ENCODE measurements at regions not wholly inside any gene's neighbourhood (a gene's known extent, or its start where the extent isn't known, plus 50 kb on each side); places are given as distances from the start of the nearest gene placed in this dataset.
"Not testable (repeated sequence)": the region's sequence is repeated elsewhere in the genome, so short reads cannot be mapped to it uniquely, and the experiment has no call there.

DNA sequence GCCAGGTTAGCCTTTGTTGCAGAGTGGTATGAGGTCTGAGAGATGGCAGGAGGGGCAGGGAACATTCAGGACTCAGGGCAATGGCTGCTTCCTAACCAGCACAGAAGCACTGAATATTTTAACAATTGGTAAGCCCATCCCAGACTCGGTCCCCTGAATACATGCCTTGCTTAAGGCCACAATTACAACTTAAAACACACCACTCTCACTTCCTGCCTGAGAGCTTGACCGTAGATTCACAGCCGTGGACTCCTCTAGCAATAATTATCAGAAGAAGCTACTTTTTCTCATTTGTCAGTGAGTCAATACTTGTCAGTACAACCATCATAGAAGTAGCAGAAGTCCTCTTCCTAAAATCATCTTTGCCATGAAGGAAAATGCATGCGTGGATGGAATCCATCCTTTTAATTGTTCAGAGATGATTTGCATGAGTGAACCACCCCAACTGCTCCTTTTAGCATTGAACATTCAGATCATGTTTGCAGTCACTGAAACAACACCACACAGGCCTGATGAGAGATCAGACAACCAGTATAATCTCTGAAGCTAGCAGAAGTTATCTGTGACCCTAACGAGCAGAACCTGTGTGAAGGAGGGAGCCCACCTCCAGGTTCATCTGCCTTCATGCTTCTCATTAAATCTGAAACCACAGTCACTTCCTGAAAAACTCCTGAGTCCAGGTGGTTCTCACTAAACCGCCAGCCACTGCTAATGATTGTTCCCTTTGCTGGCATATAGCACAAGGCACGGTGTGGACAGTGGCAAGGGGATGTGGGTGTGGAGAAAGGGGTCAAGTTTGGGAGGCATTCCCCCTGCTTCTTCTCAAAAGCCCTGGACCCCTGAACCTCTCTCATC is 333.9 kb upstream of the CNR1 start:
- no peak for DNase-seq (ENCODE audit: low read depth in 2 of 2)

GRCh38 chr6:88499436-88499835 is 333.3 kb upstream of the CNR1 start:
- DNase-seq (ENCODE audit: low read depth in 2 of 2): no peak

DNA sequence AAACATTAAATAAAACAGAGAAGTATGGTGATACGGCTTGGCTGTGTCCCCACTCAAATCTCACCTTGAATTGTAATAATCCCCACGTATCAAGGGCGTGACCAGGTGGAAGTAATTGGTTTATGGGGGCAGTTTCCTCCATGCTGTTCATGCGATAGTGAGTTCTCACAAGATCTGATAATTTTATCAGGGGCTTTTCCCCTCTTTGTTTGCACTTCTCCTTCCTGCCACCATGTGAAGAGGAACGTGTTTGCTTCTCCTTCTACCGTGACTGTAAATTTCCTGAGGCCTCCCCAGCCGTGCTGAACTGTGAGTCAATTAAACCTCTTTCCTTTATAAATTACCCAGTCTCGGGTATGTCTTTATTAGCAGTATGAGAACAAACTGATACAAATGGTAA is 331.3 kb upstream of the CNR1 start:
- not testable (repeated sequence) for DNase-seq (ENCODE audit: low read depth in 2 of 2)

GRCh38 chr6:88494401-88495140 is 328.4 kb upstream of the CNR1 start:
- no peak for DNase-seq (ENCODE audit: low read depth in 2 of 2)

DNA sequence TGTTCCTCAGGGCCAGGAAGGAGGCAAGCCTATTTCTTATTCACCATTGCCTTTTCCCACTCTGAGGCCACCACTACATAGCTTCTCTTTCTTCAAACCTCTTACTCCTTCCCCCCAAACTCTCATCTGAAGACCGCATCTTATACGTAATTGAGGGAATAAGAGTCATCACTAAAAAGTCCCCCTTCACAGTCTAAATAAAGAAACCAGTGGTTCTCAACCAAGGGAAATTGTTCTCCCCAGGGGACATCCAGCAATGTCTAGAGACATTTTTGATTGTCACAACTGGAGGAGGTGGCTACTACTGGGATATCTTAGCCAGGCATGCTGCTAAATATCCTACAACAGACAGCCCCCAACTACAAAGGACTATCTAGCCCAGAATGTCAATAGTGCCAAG is 327.6 kb upstream of the CNR1 start:
- no peak for DNase-seq (ENCODE audit: low read depth in 2 of 2)

GRCh38 chr6:88492824-88493223 is 326.7 kb upstream of the CNR1 start:
- DNase-seq (ENCODE audit: low read depth in 2 of 2): no peak

- DNase-seq (ENCODE audit: low read depth in 2 of 2): no peak
These were observed 326.1 kb upstream of the CNR1 start for GRCh38 chr6:88492241-88492640.

- no peak for DNase-seq (ENCODE audit: low read depth in 2 of 2)
These were observed 325.2 kb upstream of the CNR1 start for GRCh38 chr6:88491266-88491880.

- DNase-seq (ENCODE audit: low read depth in 2 of 2): no peak
These were observed 324.7 kb upstream of the CNR1 start for GRCh38 chr6:88490908-88491264.

DNA sequence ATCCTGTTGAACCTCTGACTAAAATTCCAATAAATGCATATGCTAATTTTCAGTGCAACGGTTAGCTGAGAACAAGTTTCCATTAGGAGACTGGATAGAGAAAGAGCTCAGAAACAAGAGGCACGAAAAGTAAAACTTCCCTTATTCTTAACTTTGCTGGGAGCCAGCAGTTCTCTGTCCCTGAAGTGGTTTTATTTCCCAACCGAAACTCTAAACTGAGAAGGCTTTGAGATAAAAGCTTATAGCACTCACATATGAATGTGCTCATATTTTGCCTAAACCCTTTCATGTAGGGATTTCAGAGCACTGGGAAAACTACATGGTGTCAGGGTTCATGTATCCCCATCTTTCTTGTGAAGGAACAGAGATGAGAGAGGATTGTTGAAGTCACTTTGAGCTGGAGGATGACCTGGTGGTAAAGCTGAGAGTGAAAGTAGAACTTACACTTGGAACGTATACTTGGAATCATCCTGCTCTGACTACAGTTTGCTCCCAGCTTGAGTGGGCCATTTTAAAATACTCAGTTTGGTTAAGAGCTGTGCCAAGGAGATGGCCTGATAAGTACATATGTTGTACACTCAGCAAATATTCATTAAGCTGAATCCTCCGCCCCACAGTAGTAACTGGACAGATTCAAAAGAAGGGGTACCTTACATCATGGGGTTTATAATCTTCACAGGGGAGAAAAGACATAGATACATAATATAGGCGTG is 324.2 kb upstream of the CNR1 start:
- no peak for DNase-seq (ENCODE audit: low read depth in 2 of 2)

DNA sequence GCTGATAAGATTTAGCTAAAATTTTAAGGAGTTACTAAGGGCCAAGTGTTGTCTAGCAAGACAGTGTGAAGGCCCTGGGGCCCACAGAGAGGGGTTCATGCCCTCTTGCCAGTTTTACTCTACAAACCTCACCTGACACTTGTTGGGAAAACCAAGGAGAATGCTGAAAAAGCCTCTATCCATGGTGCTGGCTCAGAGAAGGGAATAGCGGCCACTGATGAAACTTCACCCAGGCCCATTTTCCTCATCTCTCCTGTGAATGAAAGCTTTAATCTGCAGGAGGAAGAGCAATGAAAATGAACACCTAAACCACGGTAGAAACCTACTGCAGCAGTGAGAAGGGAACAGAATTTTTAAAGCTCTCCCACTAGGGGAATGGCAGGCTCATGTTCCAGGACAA is 317.3 kb upstream of the CNR1 start:
- DNase-seq (ENCODE audit: low read depth in 2 of 2): no peak

DNA sequence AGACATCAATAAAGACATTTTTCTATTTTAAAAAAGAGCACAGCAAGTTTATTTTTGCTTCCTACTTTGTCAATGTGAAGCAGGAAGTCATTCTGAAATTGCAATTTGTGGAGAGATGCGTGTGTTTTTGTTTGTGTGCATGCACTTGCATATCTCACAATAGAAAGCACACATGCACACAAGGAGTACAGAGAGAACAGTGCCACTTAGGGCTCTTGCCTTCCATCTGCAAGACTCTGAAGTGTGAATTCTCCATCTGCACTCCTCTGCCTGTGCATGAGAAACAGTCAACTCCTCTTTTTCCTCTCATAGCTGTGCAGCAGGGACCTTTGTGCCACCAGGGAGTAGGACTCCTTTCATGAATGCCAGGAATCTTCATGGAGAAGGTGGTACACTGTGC is 316.3 kb upstream of the CNR1 start:
- DNase-seq (ENCODE audit: low read depth in 2 of 2): no peak

DNA sequence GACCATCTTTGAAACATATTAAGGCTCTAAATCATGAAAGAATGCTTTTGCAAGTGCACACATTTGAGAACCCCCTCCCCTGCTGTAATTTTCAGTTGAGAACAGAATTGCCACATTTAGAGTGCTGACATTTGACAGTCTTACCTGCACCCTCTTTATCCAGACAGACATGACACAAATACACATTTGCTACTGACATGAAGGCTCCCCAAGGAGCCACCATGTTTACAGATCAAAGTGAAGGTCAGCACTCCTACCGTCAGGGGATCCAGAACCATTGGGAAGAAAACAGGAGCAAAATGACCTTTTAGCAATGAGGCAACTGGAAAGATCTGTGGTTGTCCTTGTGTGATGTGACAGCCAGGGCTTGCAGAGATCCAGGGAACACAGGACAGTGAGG is 315.4 kb upstream of the CNR1 start:
- DNase-seq (ENCODE audit: low read depth in 2 of 2): no peak

- DNase-seq (ENCODE audit: low read depth in 2 of 2): no peak
These were observed 314.7 kb upstream of the CNR1 start for GRCh38 chr6:88480816-88481215.

DNA sequence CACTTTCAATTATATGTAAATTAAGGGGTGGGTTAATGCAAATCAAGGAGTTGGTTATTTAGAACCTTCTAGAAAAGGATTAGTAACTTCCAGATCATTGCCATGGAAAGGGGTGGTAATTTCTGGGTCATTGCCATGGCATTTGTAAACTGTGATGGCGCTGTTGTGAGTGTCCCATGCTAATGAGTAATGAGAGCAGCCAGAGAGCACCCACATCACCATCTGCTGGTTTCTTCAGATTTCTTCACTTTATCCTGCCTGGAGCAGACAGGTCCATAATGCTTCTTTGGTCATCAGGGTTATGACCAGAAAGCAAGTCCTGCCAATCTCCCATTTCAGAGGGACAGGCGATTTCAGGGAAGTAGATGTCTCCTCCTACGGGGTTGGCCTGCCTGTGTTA is 311.3 kb upstream of the CNR1 start:
- no peak for DNase-seq (ENCODE audit: low read depth in 2 of 2)

DNA sequence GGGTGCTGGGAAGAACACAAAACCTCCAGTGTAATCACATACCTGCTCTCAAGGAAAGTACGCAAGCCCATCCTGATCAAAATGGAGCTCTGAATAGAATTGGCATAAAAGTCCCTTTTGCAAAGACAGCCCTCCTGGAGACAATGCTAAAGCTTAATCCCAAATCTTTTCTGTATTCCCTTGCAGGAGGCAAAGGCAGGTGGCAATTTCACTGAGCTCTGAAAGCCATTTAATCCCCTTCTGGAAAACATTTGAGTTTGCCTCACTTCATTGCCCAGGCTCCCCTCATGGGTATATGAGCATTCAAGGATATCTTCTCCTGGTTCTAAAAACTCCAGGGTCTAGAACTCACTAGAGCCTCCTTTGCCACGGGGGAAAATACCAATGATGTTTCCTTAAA is 310.2 kb upstream of the CNR1 start:
- DNase-seq (ENCODE audit: low read depth in 2 of 2): no peak

GRCh38 chr6:88474720-88475119 is 308.6 kb upstream of the CNR1 start:
- DNase-seq (ENCODE audit: low read depth in 2 of 2): no peak

DNA sequence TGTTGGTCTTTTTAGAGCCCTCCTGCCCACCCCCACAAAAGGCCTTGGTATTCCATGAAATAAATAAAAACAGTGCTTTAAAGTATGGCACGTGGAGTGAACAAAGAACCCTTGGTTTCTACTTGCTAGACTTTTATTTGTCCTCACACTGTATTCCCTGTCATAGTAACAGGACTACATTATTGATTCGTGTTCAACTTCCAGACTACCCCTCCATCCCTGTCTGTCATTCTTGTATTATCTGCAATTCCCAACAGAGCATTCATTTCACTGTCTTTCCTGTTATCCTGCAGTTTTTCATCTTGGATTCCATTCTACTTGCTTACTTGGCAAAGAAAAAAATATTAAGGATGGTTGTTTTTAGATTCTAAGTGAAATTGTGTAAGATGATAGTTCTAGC is 307.4 kb upstream of the CNR1 start:
- no peak for DNase-seq (ENCODE audit: low read depth in 2 of 2)

- no peak for DNase-seq (ENCODE audit: low read depth in 2 of 2)
These were observed 306.8 kb upstream of the CNR1 start for GRCh38 chr6:88472851-88473525.

DNA sequence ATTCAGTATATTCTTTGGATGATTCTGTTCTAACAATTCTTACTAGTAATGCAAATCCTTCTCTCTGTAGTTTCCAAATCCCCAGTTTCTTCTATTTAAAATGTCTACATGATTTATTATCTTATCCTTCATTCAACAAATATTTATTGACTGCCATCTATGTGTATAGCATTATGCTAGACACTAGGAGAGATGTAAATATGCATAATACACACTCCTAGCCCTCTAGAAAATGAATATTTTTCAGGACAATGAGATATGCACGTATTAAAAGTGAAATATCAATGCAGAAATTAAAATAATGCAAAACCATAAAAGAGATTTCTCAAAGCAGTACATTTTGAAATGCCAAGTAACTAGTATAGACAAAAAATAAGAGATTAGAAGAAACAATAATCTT is 293.5 kb upstream of the CNR1 start:
- no peak for DNase-seq (ENCODE audit: low read depth in 2 of 2)

GRCh38 chr6:88459189-88459588 is 293.0 kb upstream of the CNR1 start:
- DNase-seq (ENCODE audit: low read depth in 2 of 2): no peak

GRCh38 chr6:88458662-88459061 is 292.5 kb upstream of the CNR1 start:
- DNase-seq (ENCODE audit: low read depth in 2 of 2): no peak

Measured in fibroblast of skin of left quadriceps (primary cell).